HL-60 (cell line): ENCODE measurements at regions not wholly inside any gene's neighbourhood (a gene's known extent, or its start where the extent isn't known, plus 50 kb on each side); places are given as distances from the start of the nearest gene placed in this dataset.

ENCODE experiments used
- DNase-seq, 2 experiments: peaks; one replicate each; pipeline ENCODE4 v3.0.0-alpha.2; 2010 to 2020; ENCODE audit warnings: low read depth in 1 of 2, low spot score in 1 of 2
- H3K27ac ChIP-seq: fragments of 250-450 bp; sonication (Bioruptor Pico); replicated peaks from 2 replicates; pipeline ENCODE4 v1.5.1; 2020; ENCODE audit warnings: mild to moderate bottlenecking, moderate library complexity
- H3K27me3 ChIP-seq: fragments of 250-450 bp; sonication (Bioruptor Pico); 2 replicates; pipeline ENCODE4 v1.5.1; 2021; ENCODE audit warnings: mild to moderate bottlenecking, moderate library complexity; ENCODE audit not compliant: insufficient read depth, poor library complexity, severe bottlenecking
- H3K4me3 ChIP-seq: replicated peaks from 2 replicates; pipeline ENCODE4 v1.5.1; 2011; ENCODE audit warnings: mild to moderate bottlenecking, control low read depth, low read length; ENCODE audit not compliant: insufficient read depth
- CTCF ChIP-seq: IDR thresholded peaks from one replicate; pipeline ENCODE4 v1.5.1; 2011; ENCODE audit warnings: low read length, control low read depth, inconsistent platforms; ENCODE audit not compliant: insufficient read depth
- GABPA ChIP-seq: IDR thresholded peaks from 2 replicates; pipeline ENCODE4 v1.6.1; 2012; ENCODE audit warnings: low read depth
- POLR2AphosphoS5 ChIP-seq: IDR thresholded peaks from 2 replicates; pipeline ENCODE4 v1.6.1; 2012; ENCODE audit warnings: low read depth
- REST ChIP-seq: IDR thresholded peaks from 2 replicates; pipeline ENCODE4 v1.6.1; 2012; ENCODE audit warnings: low read depth; ENCODE audit not compliant: insufficient replicate concordance
- SPI1 ChIP-seq: IDR thresholded peaks from 2 replicates; pipeline ENCODE4 v1.6.1; 2012; ENCODE audit warnings: low read depth, mild to moderate bottlenecking, borderline replicate concordance

- TF ChIP-seq POLR2AphosphoS5 (no peak), REST (no peak), SPI1 (no peak), GABPA (no peak)
- no peak for DNase-seq
- Histone ChIP-seq H3K4me3 (no peak overlapping the region), H3K27me3 (no peaks in the 10 kb centered on the region), H3K27ac (no peak overlapping the region)
Observed at GRCh38 chr4:123826896-123827295, 430.3 kb downstream of the SPRY1 start.

- no peak overlapping the region for H3K4me3 ChIP-seq
- TF ChIP-seq POLR2AphosphoS5 (no peak), REST (no peak), SPI1 (no peak), GABPA (no peak), CTCF (no peak)
- no peak for DNase-seq
- no peak overlapping the region for H3K27ac ChIP-seq
- H3K27me3 ChIP-seq: no peaks in the 10 kb centered on the region
Observed at GRCh38 chr4:123827511-123827910, 430.9 kb downstream of the SPRY1 start.

- DNase-seq: no peak
- Histone ChIP-seq H3K27me3 (no peaks in the 10 kb centered on the region), H3K4me3 (no peak overlapping the region), H3K27ac (no peak overlapping the region)
- no peak for TF ChIP-seq GABPA
- no peak for TF ChIP-seq POLR2AphosphoS5
Observed at GRCh38 chr4:123830930-123831329, 434.3 kb downstream of the SPRY1 start.

- H3K27ac ChIP-seq: no peak overlapping the region
Observed at GRCh38 chr4:123832173-123833026, 435.8 kb downstream of the SPRY1 start.

GRCh38 chr4:123833171-123833643 is 436.6 kb downstream of the SPRY1 start:
- no peak overlapping the region for H3K27ac ChIP-seq
- H3K4me3 ChIP-seq: no peak overlapping the region
- DNase-seq: no peak
- H3K27me3 ChIP-seq: no peaks in the 10 kb centered on the region
- TF ChIP-seq CTCF (no peak), POLR2AphosphoS5 (no peak), GABPA (no peak), SPI1 (no peak), REST (no peak)

More at GRCh38 chr4:123832173-123833026, 435.8 kb downstream of the SPRY1 start:
- H3K27me3 ChIP-seq: no peaks in the 10 kb centered on the region
- no peak overlapping the region for H3K4me3 ChIP-seq
- no peak for TF ChIP-seq GABPA
- no peak for DNase-seq
